ENCODE measurements at regions not wholly inside any gene's neighbourhood (a gene's known extent, or its start where the extent isn't known, plus 50 kb on each side); places are given as distances from the start of the nearest gene placed in this dataset.

DNA sequence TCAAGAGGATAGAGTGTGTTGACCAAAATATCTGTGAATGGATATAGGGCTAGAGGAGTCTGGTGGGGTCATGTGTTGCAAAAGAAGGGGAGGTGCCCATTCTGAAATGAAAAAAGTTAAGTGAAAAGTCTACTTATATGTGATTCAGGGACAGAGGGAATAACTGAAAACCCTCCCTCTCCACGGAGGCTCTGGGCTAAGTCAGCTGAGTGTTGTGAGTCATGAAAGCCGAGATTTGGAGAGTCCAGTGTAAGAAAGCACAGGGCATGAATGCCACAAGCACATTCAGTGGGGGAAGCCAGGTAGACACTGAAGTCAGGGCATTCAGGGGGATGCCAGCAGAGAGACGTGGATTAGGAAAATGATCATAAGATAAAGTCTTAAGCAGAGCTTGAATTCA, 871.9 kb downstream of the TSN start:
- TF ChIP-seq, protein P1, sequence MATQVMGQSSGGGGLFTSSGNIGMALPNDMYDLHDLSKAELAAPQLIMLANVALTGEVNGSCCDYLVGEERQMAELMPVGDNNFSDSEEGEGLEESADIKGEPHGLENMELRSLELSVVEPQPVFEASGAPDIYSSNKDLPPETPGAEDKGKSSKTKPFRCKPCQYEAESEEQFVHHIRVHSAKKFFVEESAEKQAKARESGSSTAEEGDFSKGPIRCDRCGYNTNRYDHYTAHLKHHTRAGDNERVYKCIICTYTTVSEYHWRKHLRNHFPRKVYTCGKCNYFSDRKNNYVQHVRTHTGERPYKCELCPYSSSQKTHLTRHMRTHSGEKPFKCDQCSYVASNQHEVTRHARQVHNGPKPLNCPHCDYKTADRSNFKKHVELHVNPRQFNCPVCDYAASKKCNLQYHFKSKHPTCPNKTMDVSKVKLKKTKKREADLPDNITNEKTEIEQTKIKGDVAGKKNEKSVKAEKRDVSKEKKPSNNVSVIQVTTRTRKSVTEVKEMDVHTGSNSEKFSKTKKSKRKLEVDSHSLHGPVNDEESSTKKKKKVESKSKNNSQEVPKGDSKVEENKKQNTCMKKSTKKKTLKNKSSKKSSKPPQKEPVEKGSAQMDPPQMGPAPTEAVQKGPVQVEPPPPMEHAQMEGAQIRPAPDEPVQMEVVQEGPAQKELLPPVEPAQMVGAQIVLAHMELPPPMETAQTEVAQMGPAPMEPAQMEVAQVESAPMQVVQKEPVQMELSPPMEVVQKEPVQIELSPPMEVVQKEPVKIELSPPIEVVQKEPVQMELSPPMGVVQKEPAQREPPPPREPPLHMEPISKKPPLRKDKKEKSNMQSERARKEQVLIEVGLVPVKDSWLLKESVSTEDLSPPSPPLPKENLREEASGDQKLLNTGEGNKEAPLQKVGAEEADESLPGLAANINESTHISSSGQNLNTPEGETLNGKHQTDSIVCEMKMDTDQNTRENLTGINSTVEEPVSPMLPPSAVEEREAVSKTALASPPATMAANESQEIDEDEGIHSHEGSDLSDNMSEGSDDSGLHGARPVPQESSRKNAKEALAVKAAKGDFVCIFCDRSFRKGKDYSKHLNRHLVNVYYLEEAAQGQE (tag by site-specific recombination; IDR thresholded peaks at IDR 0.05), result no peak
- TF ChIP-seq, protein P2, sequence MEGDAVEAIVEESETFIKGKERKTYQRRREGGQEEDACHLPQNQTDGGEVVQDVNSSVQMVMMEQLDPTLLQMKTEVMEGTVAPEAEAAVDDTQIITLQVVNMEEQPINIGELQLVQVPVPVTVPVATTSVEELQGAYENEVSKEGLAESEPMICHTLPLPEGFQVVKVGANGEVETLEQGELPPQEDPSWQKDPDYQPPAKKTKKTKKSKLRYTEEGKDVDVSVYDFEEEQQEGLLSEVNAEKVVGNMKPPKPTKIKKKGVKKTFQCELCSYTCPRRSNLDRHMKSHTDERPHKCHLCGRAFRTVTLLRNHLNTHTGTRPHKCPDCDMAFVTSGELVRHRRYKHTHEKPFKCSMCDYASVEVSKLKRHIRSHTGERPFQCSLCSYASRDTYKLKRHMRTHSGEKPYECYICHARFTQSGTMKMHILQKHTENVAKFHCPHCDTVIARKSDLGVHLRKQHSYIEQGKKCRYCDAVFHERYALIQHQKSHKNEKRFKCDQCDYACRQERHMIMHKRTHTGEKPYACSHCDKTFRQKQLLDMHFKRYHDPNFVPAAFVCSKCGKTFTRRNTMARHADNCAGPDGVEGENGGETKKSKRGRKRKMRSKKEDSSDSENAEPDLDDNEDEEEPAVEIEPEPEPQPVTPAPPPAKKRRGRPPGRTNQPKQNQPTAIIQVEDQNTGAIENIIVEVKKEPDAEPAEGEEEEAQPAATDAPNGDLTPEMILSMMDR (tag by site-specific recombination; IDR thresholded peaks at IDR 0.05), result no peak
